ACC112 (cell line): ENCODE measurements at regions not wholly inside any gene's neighbourhood (a gene's known extent, or its start where the extent isn't known, plus 50 kb on each side); places are given as distances from the start of the nearest gene placed in this dataset.

Source experiments
- H2AFZ ChIP-seq: fragments of 200-600 bp; sonication (generic); one replicate; pipeline ENCODE4 v1.6.0; 2017; ENCODE audit warnings: antibody characterized with exemption, low read length; ENCODE audit not compliant: unreplicated experiment
- H3K27ac ChIP-seq: fragments of 200-600 bp; sonication (generic); 2 replicates; pipeline ENCODE4 v1.5.1; 2014; ENCODE audit warnings: low read depth, mild to moderate bottlenecking, antibody characterized with exemption, low read length, moderate library complexity
- H3K27me3 ChIP-seq: fragments of 200-600 bp; sonication (generic); 2 replicates; pipeline ENCODE4 v1.6.1; 2014; ENCODE audit warnings: mild to moderate bottlenecking, antibody characterized with exemption, low read length, moderate library complexity, mixed read lengths; ENCODE audit not compliant: insufficient read depth
- H3K36me3 ChIP-seq: fragments of 200-600 bp; sonication (generic); 2 replicates; pipeline ENCODE4 v1.6.1; 2016; ENCODE audit warnings: mild to moderate bottlenecking, antibody characterized with exemption, low read length, moderate library complexity, mixed read lengths; ENCODE audit not compliant: insufficient read depth
- H3K4me1 ChIP-seq: fragments of 200-600 bp; sonication (generic); one replicate; pipeline ENCODE4 v1.6.1; 2016; ENCODE audit warnings: low read length, mixed read lengths; ENCODE audit not compliant: insufficient read depth, unreplicated experiment, control insufficient read depth
- H3K4me3 ChIP-seq: fragments of 200-600 bp; sonication (generic); 2 replicates; pipeline ENCODE4 v1.5.1; 2014; ENCODE audit warnings: mild to moderate bottlenecking, low read depth, low read length
- H3K79me2 ChIP-seq: fragments of 200-600 bp; sonication (generic); one replicate; pipeline ENCODE4 v1.6.0; 2016; ENCODE audit warnings: low read length; ENCODE audit not compliant: control insufficient read depth, unreplicated experiment, insufficient read depth

DNA sequence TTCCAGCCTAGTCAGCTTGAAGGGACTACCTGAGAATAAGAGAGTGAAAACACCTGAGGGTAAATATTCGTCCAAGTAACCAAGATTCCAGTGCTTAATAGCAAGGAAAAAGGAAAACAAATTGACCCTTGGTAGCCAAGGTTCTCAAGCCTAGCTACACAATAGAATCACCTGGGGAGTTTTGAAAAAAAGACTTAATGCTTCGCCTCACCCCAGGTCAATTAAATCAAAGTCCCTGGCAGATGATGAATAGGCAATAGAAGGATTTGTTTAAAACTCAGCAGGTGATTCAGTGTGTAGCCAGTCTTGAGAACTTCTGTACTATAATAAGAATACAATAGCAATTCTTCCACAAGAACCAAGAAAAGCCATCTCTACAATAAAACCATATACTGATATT, 500.2 kb downstream of the XIRP2 start:
- H3K4me3 ChIP-seq, result no peak overlapping the region

DNA sequence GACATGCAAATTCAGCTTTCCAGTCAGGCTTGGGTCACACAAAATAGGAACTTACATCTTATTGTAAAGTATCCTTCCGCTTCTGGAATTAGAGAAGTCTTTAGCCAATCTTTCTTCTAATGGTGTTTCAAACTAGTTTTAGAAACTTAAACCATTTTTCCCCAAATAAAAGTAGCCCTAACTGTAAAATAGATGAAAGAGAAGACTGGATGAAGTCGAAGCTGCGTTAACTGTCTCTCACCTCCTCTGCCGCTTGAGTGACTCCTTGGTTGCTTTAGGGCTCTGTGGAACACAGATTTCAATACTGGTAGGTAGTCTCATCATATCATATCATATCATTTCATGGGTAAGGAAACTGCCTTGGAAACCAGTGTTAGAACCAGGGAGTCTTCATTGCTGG, 498.4 kb downstream of the XIRP2 start:
- H3K27ac ChIP-seq, result no peak overlapping the region
- H3K4me1 ChIP-seq, result no peaks in the 10 kb centered on the region
- no peak overlapping the region for H3K4me3 ChIP-seq

More for the DNA sequence above, 500.2 kb downstream of the XIRP2 start:
- Histone ChIP-seq H2AFZ (no peak overlapping the region), H3K4me1 (no peaks in the 10 kb centered on the region), H3K36me3 (no peaks in the 10 kb centered on the region), H3K27me3 (no peaks in the 10 kb centered on the region), H3K79me2 (no peaks in the 10 kb centered on the region), H3K27ac (no peak overlapping the region)

DNA sequence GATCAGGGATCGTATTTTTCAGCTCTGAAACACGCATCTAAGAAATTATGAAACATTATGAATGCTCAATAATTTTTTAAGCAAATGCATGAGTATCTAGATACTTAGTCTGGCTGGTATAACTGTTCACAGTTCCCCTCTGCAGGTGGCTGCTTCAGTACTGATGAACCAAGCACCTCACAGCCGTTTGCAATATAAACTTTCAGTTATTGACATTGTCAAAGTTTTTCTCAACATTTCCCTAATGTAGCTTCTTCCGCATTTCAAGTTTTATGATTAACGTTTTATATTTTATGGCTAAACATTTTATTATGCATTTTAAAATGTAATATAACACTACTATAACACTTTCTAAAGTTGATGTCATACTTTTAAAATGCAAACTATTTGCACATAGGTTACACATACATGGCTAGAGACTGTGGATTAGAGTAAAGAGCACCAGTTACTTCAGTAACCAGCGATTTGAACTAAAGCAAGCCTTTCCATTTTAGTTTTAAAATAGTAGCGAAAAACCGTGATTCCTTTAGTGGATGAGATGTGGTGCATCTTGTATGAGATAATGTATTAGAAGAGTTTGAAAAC, 495.4 kb downstream of the XIRP2 start:
- Histone ChIP-seq H3K36me3 (no peaks in the 10 kb centered on the region), H3K4me1 (no peaks in the 10 kb centered on the region), H3K4me3 (no peak overlapping the region), H3K27ac (no peak overlapping the region), H3K27me3 (no peaks in the 10 kb centered on the region), H3K79me2 (no peaks in the 10 kb centered on the region), H2AFZ (no peak overlapping the region)

More for the DNA sequence above, 498.4 kb downstream of the XIRP2 start:
- Histone ChIP-seq H3K79me2 (no peaks in the 10 kb centered on the region), H3K27me3 (no peaks in the 10 kb centered on the region), H3K36me3 (no peaks in the 10 kb centered on the region), H2AFZ (no peak overlapping the region)

DNA sequence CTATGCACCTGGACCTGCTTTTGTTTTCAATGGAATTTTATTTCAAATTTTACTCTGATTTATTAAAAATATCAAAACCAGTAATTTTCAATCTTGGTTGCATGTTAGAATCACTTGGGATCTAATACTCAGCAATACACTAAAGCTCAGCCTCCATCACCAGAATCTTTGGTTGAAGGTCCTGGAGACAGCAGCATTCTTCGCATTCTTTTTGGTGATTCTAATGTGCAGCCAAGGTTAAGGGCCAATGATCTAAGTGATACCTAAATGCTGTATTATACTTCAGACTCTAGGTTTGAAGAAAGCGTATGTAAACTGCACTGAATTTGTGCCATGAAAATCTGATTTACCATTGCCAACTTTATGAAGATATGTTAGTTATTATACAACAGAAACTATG, 493.1 kb downstream of the XIRP2 start:
- no peak overlapping the region for H3K4me3 ChIP-seq
- H3K27me3 ChIP-seq, result no peaks in the 10 kb centered on the region
- no peaks in the 10 kb centered on the region for H3K79me2 ChIP-seq
- no peaks in the 10 kb centered on the region for H3K36me3 ChIP-seq
- H2AFZ ChIP-seq, result no peak overlapping the region
- no peak overlapping the region for H3K27ac ChIP-seq
- no peaks in the 10 kb centered on the region for H3K4me1 ChIP-seq

DNA sequence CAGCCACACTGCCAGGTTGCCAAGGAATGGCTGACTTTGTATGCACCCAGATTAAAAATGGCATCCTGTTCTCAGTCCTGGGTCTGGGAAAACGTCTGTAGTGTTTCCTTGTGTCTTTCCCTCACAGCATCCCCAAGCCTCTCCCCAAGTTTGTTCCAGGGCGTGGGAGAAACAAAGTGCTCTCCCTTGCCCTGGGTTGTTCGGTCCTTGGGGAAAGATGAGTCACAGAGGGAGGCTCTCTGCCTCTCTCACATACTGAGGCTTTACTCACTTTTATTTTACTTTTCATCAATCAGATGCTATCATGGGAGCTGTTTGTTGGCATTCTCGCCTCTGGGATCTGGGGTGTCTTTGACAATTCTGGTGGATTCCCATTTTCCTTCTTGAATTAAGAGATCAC, 492.3 kb downstream of the XIRP2 start:
- no peak overlapping the region for H3K27ac ChIP-seq
- H3K27me3 ChIP-seq, result no peaks in the 10 kb centered on the region
- no peaks in the 10 kb centered on the region for H3K4me1 ChIP-seq
- H3K79me2 ChIP-seq, result no peaks in the 10 kb centered on the region
- no peak overlapping the region for H2AFZ ChIP-seq
- H3K36me3 ChIP-seq, result no peaks in the 10 kb centered on the region
- H3K4me3 ChIP-seq, result no peak overlapping the region

DNA sequence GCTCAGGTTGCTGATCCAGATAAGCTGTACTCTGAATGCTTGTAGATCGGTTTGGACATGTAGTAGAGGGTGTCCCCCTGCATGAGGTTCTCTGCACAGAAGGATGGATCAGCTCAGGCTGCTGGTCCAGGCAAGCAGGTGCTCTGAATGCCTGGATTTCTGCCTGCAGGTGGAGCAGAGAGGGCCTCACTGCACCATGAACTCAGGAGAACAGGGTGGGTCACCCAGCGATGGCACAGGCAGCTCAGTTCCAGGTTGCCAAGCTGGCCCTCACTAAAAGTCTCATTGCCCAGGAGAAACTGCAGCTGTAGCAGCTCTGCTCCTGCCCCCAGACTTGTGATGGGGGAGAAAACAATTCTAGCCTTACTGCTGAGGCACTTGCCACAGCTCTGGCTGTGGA, 491.8 kb downstream of the XIRP2 start:
- Histone ChIP-seq H3K79me2 (no peaks in the 10 kb centered on the region), H2AFZ (no peak overlapping the region), H3K4me3 (no peak overlapping the region), H3K4me1 (no peaks in the 10 kb centered on the region), H3K36me3 (no peaks in the 10 kb centered on the region), H3K27me3 (no peaks in the 10 kb centered on the region), H3K27ac (no peak overlapping the region)

DNA sequence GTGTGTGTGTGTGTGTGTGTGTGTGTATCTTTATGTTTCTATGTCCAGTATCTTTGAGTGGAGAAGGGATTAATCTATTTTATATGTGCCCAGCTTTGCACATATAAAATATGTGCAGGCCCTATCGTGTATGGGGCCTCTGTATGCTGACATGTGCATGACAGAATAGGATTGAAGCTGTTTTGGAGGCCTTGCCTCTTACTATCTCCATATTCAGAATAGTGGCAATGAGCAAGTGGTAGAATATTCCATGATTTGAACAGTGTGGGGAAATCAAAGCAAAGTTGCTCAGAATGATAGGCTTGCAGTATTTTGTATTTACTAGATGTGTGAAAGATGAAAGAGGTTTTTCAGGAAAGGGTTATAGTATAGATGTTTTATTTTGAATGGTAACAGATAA, 480.8 kb downstream of the XIRP2 start:
- Histone ChIP-seq H2AFZ (no peak overlapping the region), H3K27me3 (no peaks in the 10 kb centered on the region), H3K4me1 (no peaks in the 10 kb centered on the region), H3K36me3 (no peaks in the 10 kb centered on the region), H3K27ac (no peak overlapping the region), H3K79me2 (no peaks in the 10 kb centered on the region), H3K4me3 (no peak overlapping the region)

DNA sequence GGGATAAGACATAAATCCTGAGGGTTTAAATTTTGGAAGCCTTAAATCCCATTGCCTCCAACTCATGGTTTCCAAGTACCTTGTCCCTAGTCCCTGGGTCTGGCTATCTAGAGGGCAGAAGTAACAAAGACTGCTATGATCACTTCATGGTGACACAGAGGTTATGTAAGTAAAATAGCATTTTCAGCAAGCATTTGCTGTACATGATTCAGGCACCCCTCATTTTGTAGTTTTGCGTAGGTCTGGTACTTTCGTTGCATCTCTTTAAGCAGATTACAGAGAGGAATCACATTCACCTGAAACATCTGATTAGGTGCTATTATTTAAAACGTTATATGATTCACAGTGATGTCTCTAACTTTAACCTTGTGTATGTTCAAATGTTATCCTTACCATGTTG, 480.1 kb downstream of the XIRP2 start:
- no peaks in the 10 kb centered on the region for H3K79me2 ChIP-seq
- no peaks in the 10 kb centered on the region for H3K27me3 ChIP-seq

DNA sequence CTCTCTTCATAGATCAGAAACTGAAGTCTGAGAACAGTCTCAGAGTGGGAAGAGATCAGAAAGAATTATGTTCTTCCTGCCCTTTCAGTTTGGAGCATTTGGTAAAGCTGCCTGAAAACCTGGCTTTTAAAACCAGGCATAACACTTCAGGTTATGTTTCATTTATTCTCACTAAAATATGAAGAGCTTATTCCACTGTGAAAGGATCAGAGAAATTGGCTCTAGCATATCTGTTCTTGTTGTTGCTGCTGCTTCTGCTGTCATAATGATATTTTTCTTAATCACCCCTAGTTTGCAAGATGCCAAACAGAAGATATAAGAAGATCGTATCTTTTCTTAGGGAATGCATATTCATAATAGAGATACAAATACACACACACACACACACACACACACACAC, 476.9 kb downstream of the XIRP2 start:
- Histone ChIP-seq H3K4me1 (no peaks in the 10 kb centered on the region), H3K36me3 (no peaks in the 10 kb centered on the region), H3K27ac (no peak overlapping the region), H3K79me2 (no peaks in the 10 kb centered on the region), H3K27me3 (no peaks in the 10 kb centered on the region), H3K4me3 (no peak overlapping the region), H2AFZ (no peak overlapping the region)

More for the DNA sequence above, 480.1 kb downstream of the XIRP2 start:
- Histone ChIP-seq H2AFZ (no peak overlapping the region), H3K4me1 (no peaks in the 10 kb centered on the region), H3K27ac (no peak overlapping the region), H3K36me3 (no peaks in the 10 kb centered on the region), H3K4me3 (no peak overlapping the region)

DNA sequence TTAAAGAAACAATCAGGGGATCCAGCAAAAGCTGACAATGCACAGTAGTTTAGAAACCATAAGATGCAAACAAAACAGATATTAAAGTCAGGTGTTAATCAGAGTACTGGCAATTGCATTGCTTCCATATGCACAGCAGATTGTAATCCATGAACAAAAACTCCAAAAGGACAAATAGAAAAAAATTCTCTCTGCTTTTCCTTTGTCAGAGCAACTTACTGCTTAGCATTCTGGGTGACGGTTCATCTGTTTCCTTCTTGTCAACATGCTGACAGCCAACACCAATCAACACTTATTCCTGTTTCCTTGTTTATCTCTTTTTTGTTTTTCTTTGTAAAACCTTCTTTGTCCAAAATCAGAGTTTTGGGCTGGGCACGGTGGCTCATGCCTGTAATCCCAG, 473.1 kb downstream of the XIRP2 start:
- H3K27me3 ChIP-seq, result no peaks in the 10 kb centered on the region
- no peak overlapping the region for H3K4me3 ChIP-seq
- no peaks in the 10 kb centered on the region for H3K36me3 ChIP-seq
- H3K4me1 ChIP-seq, result no peaks in the 10 kb centered on the region
- no peak overlapping the region for H2AFZ ChIP-seq
- H3K79me2 ChIP-seq, result no peaks in the 10 kb centered on the region
- no peak overlapping the region for H3K27ac ChIP-seq

DNA sequence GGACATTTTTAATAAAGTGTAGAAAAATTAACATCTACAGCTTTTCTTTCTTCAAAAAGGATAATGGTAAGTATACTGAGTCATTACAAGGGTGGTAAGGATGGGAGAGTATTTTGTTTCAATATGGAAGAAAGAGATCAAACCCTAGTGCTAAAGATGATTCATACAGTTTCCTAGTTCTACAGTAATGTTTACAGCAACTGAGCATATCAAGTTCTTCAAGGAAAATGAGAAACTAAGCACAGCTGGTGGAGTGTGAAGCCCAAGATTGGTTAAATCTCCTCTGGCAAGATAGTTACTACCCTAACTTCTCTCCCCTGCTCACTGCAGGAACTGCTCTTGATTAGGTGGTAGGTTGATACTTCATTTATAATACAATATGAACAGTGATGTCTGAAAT, 467.5 kb downstream of the XIRP2 start:
- H3K27me3 ChIP-seq, result no peaks in the 10 kb centered on the region
- H3K36me3 ChIP-seq, result no peaks in the 10 kb centered on the region
- no peak overlapping the region for H3K4me3 ChIP-seq
- no peak overlapping the region for H3K27ac ChIP-seq
- no peak overlapping the region for H2AFZ ChIP-seq
- H3K4me1 ChIP-seq, result no peaks in the 10 kb centered on the region
- no peaks in the 10 kb centered on the region for H3K79me2 ChIP-seq
